HepG2 (cell line): ENCODE measurements at regions not wholly inside any gene's neighbourhood (a gene's known extent, or its start where the extent isn't known, plus 50 kb on each side); places are given as distances from the start of the nearest gene placed in this dataset.

Experiments used
- BRD4 ChIP-seq: sonication (generic); formaldehyde crosslinking; IDR thresholded peaks from 2 replicates; pipeline ENCODE4 v1.4.0; 2020; ENCODE audit warnings: missing genetic modification reagents
- EZH2 ChIP-seq: conservative IDR thresholded peaks from 2 replicates; pipeline ENCODE4 v1.6.1; 2012; ENCODE audit warnings: mild to moderate bottlenecking, low read depth, low read length, moderate library complexity
- HINFP ChIP-seq: sonication (generic); formaldehyde crosslinking; IDR thresholded peaks from 2 replicates; pipeline ENCODE4 v1.4.0; 2020; ENCODE audit warnings: low read depth, mild to moderate bottlenecking, missing genetic modification reagents
- HOXA7 ChIP-seq: sonication (generic); formaldehyde crosslinking; IDR thresholded peaks from 2 replicates; pipeline ENCODE4 v1.8.1; 2022; ENCODE audit warnings: mild to moderate bottlenecking, missing genetic modification reagents, moderate library complexity
- JUND ChIP-seq: sonication (generic); formaldehyde crosslinking; IDR thresholded peaks from 2 replicates; pipeline ENCODE4 v1.8.0; 2022; ENCODE audit warnings: mild to moderate bottlenecking, missing genetic modification reagents
- POLR2A ChIP-seq, 2 experiments: IDR thresholded peaks; 2 replicates each; pipeline ENCODE4 v1.6.1; 2011; ENCODE audit warnings: low read depth in 2 of 2, low read length in 2 of 2, mild to moderate bottlenecking in 1 of 2, moderate library complexity in 1 of 2; ENCODE audit not compliant: insufficient read depth in 1 of 2
- POLR2AphosphoS5 ChIP-seq: IDR thresholded peaks from 2 replicates; pipeline ENCODE4 v1.6.1; 2012; ENCODE audit warnings: low read depth, low read length
- RFXANK ChIP-seq: IDR thresholded peaks from 2 replicates; pipeline ENCODE4 v1.6.1; 2016
- RORA ChIP-seq: sonication (generic); formaldehyde crosslinking; IDR thresholded peaks from 2 replicates; pipeline ENCODE4 v1.5.0; 2020; ENCODE audit warnings: mild to moderate bottlenecking, missing genetic modification reagents, moderate library complexity
- TAF1 ChIP-seq: sonication (generic); formaldehyde crosslinking; IDR thresholded peaks from 2 replicates; pipeline ENCODE4 v1.4.0; 2020; ENCODE audit warnings: missing genetic modification reagents
- TF ChIP-seq, protein P1 (sequence below): sonication (generic); formaldehyde crosslinking; IDR thresholded peaks from 2 replicates; pipeline ENCODE4 v1.5.1; 2020; ENCODE audit warnings: mild to moderate bottlenecking, missing genetic modification reagents
- TF ChIP-seq, protein P2 (sequence below): sonication (generic); formaldehyde crosslinking; IDR thresholded peaks from 2 replicates; pipeline ENCODE4 v1.9.0; 2021; ENCODE audit warnings: missing genetic modification reagents, borderline replicate concordance

DNA sequence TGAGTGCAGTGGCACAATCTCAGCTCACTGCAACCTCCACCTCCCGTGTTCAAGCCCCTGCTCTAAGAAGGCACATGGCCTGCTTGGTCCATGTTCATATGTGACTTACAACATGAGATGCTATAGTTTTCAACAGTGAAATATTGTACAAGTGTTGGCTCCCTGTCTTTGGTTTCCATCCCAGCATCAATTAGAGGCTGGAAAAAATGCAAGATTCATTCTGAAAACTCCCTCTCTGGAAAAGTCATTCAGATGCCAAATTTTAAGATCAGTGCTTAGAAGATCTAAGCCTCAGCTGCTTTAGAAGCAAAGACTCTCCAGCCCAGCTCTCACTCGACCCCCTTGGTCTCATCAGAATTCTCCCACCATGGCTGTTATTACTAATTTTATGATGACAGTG, 398.9 kb downstream of the KIF16B start:
- TF ChIP-seq BRD4 (CRISPR knock-in tag) (no peak), JUND (CRISPR knock-in tag) (no peak), POLR2AphosphoS5 (no peak), EZH2 (no peak), POLR2A (IDR thresholded peaks at IDR 0.05; ENCODE audit: insufficient read depth in 1 of 2, low read depth in 2 of 2, low read length in 2 of 2) (no peak), HINFP (no peak), RORA (CRISPR knock-in tag) (no peak), TAF1 (CRISPR knock-in tag) (no peak), RFXANK (no peak), HOXA7 (CRISPR knock-in tag) (no peak)
- TF ChIP-seq, protein P1, sequence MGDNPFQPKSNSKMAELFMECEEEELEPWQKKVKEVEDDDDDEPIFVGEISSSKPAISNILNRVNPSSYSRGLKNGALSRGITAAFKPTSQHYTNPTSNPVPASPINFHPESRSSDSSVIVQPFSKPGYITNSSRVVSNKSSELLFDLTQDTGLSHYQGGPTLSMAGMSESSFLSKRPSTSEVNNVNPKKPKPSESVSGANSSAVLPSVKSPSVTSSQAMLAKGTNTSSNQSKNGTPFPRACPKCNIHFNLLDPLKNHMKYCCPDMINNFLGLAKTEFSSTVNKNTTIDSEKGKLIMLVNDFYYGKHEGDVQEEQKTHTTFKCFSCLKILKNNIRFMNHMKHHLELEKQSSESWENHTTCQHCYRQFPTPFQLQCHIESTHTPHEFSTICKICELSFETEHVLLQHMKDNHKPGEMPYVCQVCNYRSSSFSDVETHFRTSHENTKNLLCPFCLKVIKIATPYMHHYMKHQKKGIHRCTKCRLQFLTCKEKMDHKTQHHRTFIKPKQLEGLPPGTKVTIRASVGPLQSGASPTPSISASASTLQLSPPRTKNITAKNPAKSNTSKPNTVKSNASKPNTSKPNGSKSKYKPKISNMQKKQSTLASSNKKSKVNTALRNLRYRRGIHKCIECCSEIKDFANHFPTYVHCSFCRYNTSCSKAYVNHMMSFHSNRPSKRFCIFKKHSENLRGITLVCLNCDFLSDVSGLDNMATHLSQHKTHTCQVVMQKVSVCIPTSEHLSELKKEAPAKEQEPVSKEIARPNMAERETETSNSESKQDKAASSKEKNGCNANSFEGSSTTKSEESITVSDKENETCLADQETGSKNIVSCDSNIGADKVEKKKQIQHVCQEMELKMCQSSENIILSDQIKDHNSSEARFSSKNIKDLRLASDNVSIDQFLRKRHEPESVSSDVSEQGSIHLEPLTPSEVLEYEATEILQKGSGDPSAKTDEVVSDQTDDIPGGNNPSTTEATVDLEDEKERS (CRISPR knock-in tag), result no peak
- TF ChIP-seq, protein P2, sequence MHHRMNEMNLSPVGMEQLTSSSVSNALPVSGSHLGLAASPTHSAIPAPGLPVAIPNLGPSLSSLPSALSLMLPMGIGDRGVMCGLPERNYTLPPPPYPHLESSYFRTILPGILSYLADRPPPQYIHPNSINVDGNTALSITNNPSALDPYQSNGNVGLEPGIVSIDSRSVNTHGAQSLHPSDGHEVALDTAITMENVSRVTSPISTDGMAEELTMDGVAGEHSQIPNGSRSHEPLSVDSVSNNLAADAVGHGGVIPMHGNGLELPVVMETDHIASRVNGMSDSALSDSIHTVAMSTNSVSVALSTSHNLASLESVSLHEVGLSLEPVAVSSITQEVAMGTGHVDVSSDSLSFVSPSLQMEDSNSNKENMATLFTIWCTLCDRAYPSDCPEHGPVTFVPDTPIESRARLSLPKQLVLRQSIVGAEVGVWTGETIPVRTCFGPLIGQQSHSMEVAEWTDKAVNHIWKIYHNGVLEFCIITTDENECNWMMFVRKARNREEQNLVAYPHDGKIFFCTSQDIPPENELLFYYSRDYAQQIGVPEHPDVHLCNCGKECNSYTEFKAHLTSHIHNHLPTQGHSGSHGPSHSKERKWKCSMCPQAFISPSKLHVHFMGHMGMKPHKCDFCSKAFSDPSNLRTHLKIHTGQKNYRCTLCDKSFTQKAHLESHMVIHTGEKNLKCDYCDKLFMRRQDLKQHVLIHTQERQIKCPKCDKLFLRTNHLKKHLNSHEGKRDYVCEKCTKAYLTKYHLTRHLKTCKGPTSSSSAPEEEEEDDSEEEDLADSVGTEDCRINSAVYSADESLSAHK (CRISPR knock-in tag), result no peak
